Sciatic nerve (tissue), 2 donors: ENCODE measurements at regions not wholly inside any gene's neighbourhood (a gene's known extent, or its start where the extent isn't known, plus 50 kb on each side); places are given as distances from the start of the nearest gene placed in this dataset.
A peak's percentile ranks its signal among the peaks of the same experiment; 100 is the strongest.
"Not testable (repeated sequence)": the region's sequence is repeated elsewhere in the genome, so short reads cannot be mapped to it uniquely, and the experiment has no call there.

Experiments used
- ATAC-seq: fragments of 200-7000 bp; cut with Tn5 transposase; one replicate; pipeline ENCODE4 v1.9.1; 2020; ENCODE audit warnings: mild to moderate bottlenecking, moderate library complexity
- DNase-seq: peaks from one replicate; pipeline ENCODE4 v3.0.0-alpha.2; 2020; ENCODE audit warnings: low spot score
- intact Hi-C: fragments of 100-400 bp; cut with DNase I; formaldehyde crosslinking; loops from one replicate; pipeline ENCODE4 v1.14.2; 2022
- donor health status: DM: no; HTN: no; CAD: no.
- donor health status: DM: no; HTN: no; CAD: no.

GRCh38 chr10:30560326-30560725 lies 69.2 kb downstream of the LYZL2 start:
- intact Hi-C loops, result loop anchor here (10.0 kb wide), 1 partner anchor 436 kb away; no protein-coding TSS in a partner anchor
- DNase-seq (no peak), ATAC-seq (no peak)

GRCh38 chr10:30559180-30559579 lies 70.4 kb downstream of the LYZL2 start:
- ATAC-seq (no peak), DNase-seq (no peak)
- intact Hi-C loops, result no loop called here

GRCh38 chr10:30558411-30558810 lies 71.1 kb downstream of the LYZL2 start:
- no peak for DNase-seq
- intact Hi-C loops, result no loop called here
- ATAC-seq, result no peak

- ATAC-seq (no peak), DNase-seq (no peak)
- intact Hi-C loops, result no loop called here
Measured at GRCh38 chr10:30557884-30558283, 71.7 kb downstream of the LYZL2 start.

GRCh38 chr10:30556189-30556588 lies 73.4 kb downstream of the LYZL2 start:
- no peak for DNase-seq
- intact Hi-C loops, result no loop called here
- ATAC-seq, result no peak

- DNase-seq (no peak), ATAC-seq (no peak)
- intact Hi-C loops, result no loop called here
Measured at GRCh38 chr10:30555465-30555864, 74.1 kb downstream of the LYZL2 start.

GRCh38 chr10:30554440-30554825 lies 75.1 kb downstream of the LYZL2 start:
- intact Hi-C loops, result no loop called here
- ATAC-seq (peak; percentile 35), DNase-seq (no peak)

- DNase-seq, result peak; percentile 84
- intact Hi-C loops, result no loop called here
- ATAC-seq, result peak; percentile 98
Measured at GRCh38 chr10:30553626-30554439, 75.7 kb downstream of the LYZL2 start.

GRCh38 chr10:30553018-30553625 lies 76.4 kb downstream of the LYZL2 start:
- no peak for DNase-seq
- peak; percentile 20 for ATAC-seq
- intact Hi-C loops, result no loop called here

- intact Hi-C loops, result no loop called here
- DNase-seq (no peak), ATAC-seq (no peak)
Measured at GRCh38 chr10:30550967-30551815, 78.4 kb downstream of the LYZL2 start.

- DNase-seq, intact Hi-C loops, ATAC-seq: not testable (repeated sequence)
Measured at GRCh38 chr10:30549134-30549687, 80.3 kb downstream of the LYZL2 start.

GRCh38 chr10:30546511-30546910 lies 83.0 kb downstream of the LYZL2 start:
- no peak for ATAC-seq
- intact Hi-C loops, result no loop called here
- DNase-seq, result no peak

GRCh38 chr10:30542895-30543288 lies 86.7 kb downstream of the LYZL2 start:
- intact Hi-C loops, result no loop called here
- DNase-seq (no peak), ATAC-seq (no peak)

GRCh38 chr10:30542001-30542894 lies 87.3 kb downstream of the LYZL2 start:
- peak; percentile 22 for ATAC-seq
- DNase-seq, result no peak
- intact Hi-C loops, result no loop called here

GRCh38 chr10:30540276-30540675 lies 89.3 kb downstream of the LYZL2 start:
- ATAC-seq (no peak), DNase-seq (no peak)
- intact Hi-C loops, result no loop called here

- intact Hi-C loops, result no loop called here
- no peak for ATAC-seq
- no peak for DNase-seq
Measured at GRCh38 chr10:30538086-30538485, 91.5 kb downstream of the LYZL2 start.

- no peak for DNase-seq
- intact Hi-C loops, result no loop called here
- ATAC-seq, result no peak
Measured at GRCh38 chr10:30537586-30537985, 92.0 kb downstream of the LYZL2 start.

GRCh38 chr10:30537158-30537557 lies 92.4 kb downstream of the LYZL2 start:
- ATAC-seq, intact Hi-C loops, DNase-seq: not testable (repeated sequence)
